Left renal pelvis (tissue), 4 donors: ENCODE measurements at regions not wholly inside any gene's neighbourhood (a gene's known extent, or its start where the extent isn't known, plus 50 kb on each side); places are given as distances from the start of the nearest gene placed in this dataset.

Source experiments
- DNase-seq, 4 donors: peaks; one replicate each; pipeline ENCODE4 v3.0.0-alpha.2; 2013; ENCODE audit warnings: low read depth in 4 of 4, low spot score in 3 of 4

GRCh38 chr2:217691920-217692666 is 310.7 kb downstream of the TNS1 start:
- DNase-seq, result no peak

GRCh38 chr2:217691516-217691915 is 311.3 kb downstream of the TNS1 start:
- DNase-seq, result no peak

- no peak for DNase-seq
Observed at GRCh38 chr2:217689053-217689452, 313.7 kb downstream of the TNS1 start.

- no peak for DNase-seq
Observed at GRCh38 chr2:217688494-217688893, 314.3 kb downstream of the TNS1 start.

GRCh38 chr2:217687771-217688170 is 315.0 kb downstream of the TNS1 start:
- no peak for DNase-seq

- no peak for DNase-seq
Observed at GRCh38 chr2:217685255-217685605, 317.6 kb downstream of the TNS1 start.

- no peak for DNase-seq
Observed at GRCh38 chr2:217684431-217685254, 318.2 kb downstream of the TNS1 start.

- no peak for DNase-seq
Observed at GRCh38 chr2:217683106-217683870, 319.5 kb downstream of the TNS1 start.

GRCh38 chr2:217681791-217682190 is 321.0 kb downstream of the TNS1 start:
- no peak for DNase-seq

- DNase-seq, result no peak
Observed at GRCh38 chr2:217680381-217680780, 322.4 kb downstream of the TNS1 start.

GRCh38 chr2:217673627-217674026 is 329.2 kb downstream of the TNS1 start:
- no peak for DNase-seq

- DNase-seq, result no peak
Observed at GRCh38 chr2:217672472-217672871, 330.3 kb downstream of the TNS1 start.

GRCh38 chr2:217671871-217672270 is 330.9 kb downstream of the TNS1 start:
- DNase-seq, result no peak

GRCh38 chr2:217671075-217671474 is 331.7 kb downstream of the TNS1 start:
- DNase-seq, result no peak

GRCh38 chr2:217669831-217670230 is 333.0 kb downstream of the TNS1 start:
- no peak for DNase-seq

GRCh38 chr2:217667512-217667911 is 335.3 kb downstream of the TNS1 start:
- DNase-seq, result no peak

- DNase-seq, result no peak
Observed at GRCh38 chr2:217667035-217667434, 335.8 kb downstream of the TNS1 start.

GRCh38 chr2:217666338-217666737 is 336.5 kb downstream of the TNS1 start:
- no peak for DNase-seq

- no peak for DNase-seq
Observed at GRCh38 chr2:217664761-217665160, 338.0 kb downstream of the TNS1 start.

GRCh38 chr2:217662984-217663602 is 339.7 kb downstream of the TNS1 start:
- DNase-seq, result no peak

GRCh38 chr2:217661378-217661777 is 341.4 kb downstream of the TNS1 start:
- no peak for DNase-seq
